ENCODE measurements at regions not wholly inside any gene's neighbourhood (a gene's known extent, or its start where the extent isn't known, plus 50 kb on each side); places are given as distances from the start of the nearest gene placed in this dataset.
A peak's percentile ranks its signal among the peaks of the same experiment; 100 is the strongest.

DNA sequence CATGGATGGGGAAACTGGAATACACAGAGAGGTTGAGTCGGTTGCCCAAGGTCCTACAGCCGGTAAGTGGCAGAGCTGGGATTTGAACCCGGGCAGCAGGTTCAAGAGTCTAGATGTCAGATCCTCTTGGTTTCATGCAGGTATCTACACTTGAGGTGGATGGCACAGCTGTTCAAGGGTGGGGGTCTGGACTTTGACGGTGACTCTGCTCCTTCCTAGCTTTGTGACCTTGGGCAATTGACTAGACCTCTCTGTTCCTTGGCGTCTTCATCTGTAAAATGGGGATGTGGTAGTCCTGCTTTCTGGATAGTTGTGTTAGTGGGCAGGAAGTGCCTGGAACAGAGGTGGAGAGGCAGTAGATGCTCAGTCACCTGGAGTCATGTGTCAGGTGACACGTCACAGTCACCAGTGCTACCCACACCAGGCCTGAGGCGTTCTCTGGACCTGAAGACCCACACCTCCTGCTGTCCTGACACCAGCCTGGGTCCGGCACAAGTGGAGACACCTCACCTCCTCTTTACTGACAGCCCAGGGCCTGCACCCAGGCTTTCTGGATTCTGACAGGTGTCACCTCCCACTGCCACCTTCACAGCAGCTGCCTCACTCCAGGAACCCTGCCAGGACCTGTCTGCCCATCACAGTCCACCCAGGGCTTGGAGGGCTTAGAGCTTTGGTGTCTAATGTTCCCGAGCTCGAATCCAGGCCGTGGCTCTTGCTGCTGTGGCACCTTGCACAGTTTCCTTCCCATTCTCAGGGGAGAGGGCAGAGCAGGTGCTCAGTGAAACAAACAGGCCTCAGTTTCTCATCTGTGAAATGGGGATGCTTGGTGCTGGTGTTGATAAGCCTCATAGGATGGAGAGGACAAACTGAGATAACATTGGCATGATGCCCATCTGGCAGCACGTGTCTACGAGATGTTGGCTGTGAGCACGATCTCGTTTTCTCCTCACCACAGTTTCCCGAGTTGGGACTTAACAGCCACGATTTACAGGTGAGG lies 83.2 kb upstream of the RUNX3 start:
- peak overlapping the region; percentile 61 for H3K27ac Mint-ChIP-seq
- no peak for ATAC-seq (ENCODE audit: low read depth)
- CTCF ChIA-PET: interaction anchor here (1.5 kb wide), 1 partner anchor 81 kb away, joined by 3 read pairs; no protein-coding TSS in a partner anchor

More for the DNA sequence above, 83.2 kb upstream of the RUNX3 start:
- Histone ChIP-seq H2AFZ (ENCODE audit: insufficient read depth, low read depth, low read length, poor library complexity, severe bottlenecking) (no peak overlapping the region), H3K9me3 (ENCODE audit: control extremely low read depth in 1 of 3, control insufficient read depth in 2 of 3, insufficient read depth in 1 of 3, low read length in 2 of 3) (peaks cover 0 to 5% (median 0%) of the 10 kb centered on the region in 3 donors), H3K4me1 (ENCODE audit: control insufficient read depth in 2 of 2, insufficient read depth in 2 of 2, low read length in 2 of 2) (no peaks in the 10 kb centered on the region), H3K4me3 (ENCODE audit: control extremely low read depth in 1 of 5, extremely low read depth in 1 of 5, insufficient read depth in 1 of 5, low read depth in 2 of 5, low read length in 4 of 5) (no peak overlapping the region), H3K4me2 (replicated peaks; ENCODE audit: low read depth, low read length, poor library complexity, severe bottlenecking) (no peak overlapping the region), H3K79me2 (ENCODE audit: control insufficient read depth, insufficient read depth, low read length) (no peaks in the 10 kb centered on the region), H3K27me3 (replicated peaks in 1 of 4; ENCODE audit: control extremely low read depth in 1 of 4, control insufficient read depth in 3 of 4, insufficient read depth in 4 of 4, low read length in 3 of 4) (no peaks in the 10 kb centered on the region), H3K27ac (ENCODE audit: low read length in 2 of 2) (no peak overlapping the region), H3K9ac (ENCODE audit: low read length) (no peak overlapping the region), H3K36me3 (replicated peaks in 1 of 2; ENCODE audit: control extremely low read depth in 1 of 2, control insufficient read depth in 1 of 2, extremely low read depth in 1 of 2, insufficient read depth in 2 of 2, low read length in 1 of 2) (no peaks in the 10 kb centered on the region), H4K20me1 (ENCODE audit: control insufficient read depth, insufficient read depth, low read length, poor library complexity, severe bottlenecking) (no peaks in the 10 kb centered on the region)
- POLR2A ChIA-PET: no interaction called here
- TF ChIP-seq, protein P1, sequence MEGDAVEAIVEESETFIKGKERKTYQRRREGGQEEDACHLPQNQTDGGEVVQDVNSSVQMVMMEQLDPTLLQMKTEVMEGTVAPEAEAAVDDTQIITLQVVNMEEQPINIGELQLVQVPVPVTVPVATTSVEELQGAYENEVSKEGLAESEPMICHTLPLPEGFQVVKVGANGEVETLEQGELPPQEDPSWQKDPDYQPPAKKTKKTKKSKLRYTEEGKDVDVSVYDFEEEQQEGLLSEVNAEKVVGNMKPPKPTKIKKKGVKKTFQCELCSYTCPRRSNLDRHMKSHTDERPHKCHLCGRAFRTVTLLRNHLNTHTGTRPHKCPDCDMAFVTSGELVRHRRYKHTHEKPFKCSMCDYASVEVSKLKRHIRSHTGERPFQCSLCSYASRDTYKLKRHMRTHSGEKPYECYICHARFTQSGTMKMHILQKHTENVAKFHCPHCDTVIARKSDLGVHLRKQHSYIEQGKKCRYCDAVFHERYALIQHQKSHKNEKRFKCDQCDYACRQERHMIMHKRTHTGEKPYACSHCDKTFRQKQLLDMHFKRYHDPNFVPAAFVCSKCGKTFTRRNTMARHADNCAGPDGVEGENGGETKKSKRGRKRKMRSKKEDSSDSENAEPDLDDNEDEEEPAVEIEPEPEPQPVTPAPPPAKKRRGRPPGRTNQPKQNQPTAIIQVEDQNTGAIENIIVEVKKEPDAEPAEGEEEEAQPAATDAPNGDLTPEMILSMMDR (IDR thresholded peaks at IDR 0.05): no peak
- no peak for TF ChIP-seq EZH2 (IDR thresholded peaks at IDR 0.05; ENCODE audit: borderline replicate concordance, insufficient read depth, low read depth, low read length, poor library complexity, severe bottlenecking)
- WGBS (ENCODE audit: insufficient coverage): 97% methylated on average over 17 of the region's 17 CpGs
- no peak overlapping the region for H3K4me3 Mint-ChIP-seq
- H3K27me3 Mint-ChIP-seq: no peaks in the 10 kb centered on the region
- H3K4me1 Mint-ChIP-seq: no peaks in the 10 kb centered on the region
- intact Hi-C loops (cut with micrococcal nuclease): no loop called here
- DNase-seq: no peak
- H3K9me3 Mint-ChIP-seq (ENCODE audit: insufficient read depth): no peaks in the 10 kb centered on the region
